Prostate gland (tissue), 2 donors: ENCODE measurements at regions not wholly inside any gene's neighbourhood (a gene's known extent, or its start where the extent isn't known, plus 50 kb on each side); places are given as distances from the start of the nearest gene placed in this dataset.
A peak's percentile ranks its signal among the peaks of the same experiment; 100 is the strongest.

Experiments used
- DNase-seq: peaks from one replicate; pipeline ENCODE4 v3.0.0-alpha.2; 2019; ENCODE audit warnings: low spot score
- H3K27ac ChIP-seq, 2 donors: fragments of 200-600 bp; sonication (generic); 2 replicates each; pipeline ENCODE4 v1.5.1; 2017 to 2019
- H3K27me3 ChIP-seq: fragments of 200-600 bp; sonication (generic); replicated peaks from 2 replicates; pipeline ENCODE4 v1.5.1; 2019; ENCODE audit not compliant: insufficient read depth
- H3K36me3 ChIP-seq, 2 donors: fragments of 200-600 bp; sonication (generic); 1 replicate in 1 of 2; 2 replicates in 1 of 2; pipeline versions ENCODE4 v1.5.1 to v1.8.1; 2017 to 2019
- H3K4me1 ChIP-seq: fragments of 200-600 bp; sonication (generic); replicated peaks from 2 replicates; pipeline ENCODE4 v1.5.1; 2019
- H3K4me3 ChIP-seq, 2 donors: fragments of 200-600 bp; sonication (generic); 2 replicates each; pipeline ENCODE4 v1.5.1; 2017 to 2019
- H3K9me3 ChIP-seq: fragments of 200-600 bp; sonication (generic); 2 replicates; pipeline ENCODE4 v1.5.1; 2017
- CTCF ChIP-seq, 4 experiments: fragments of 200-600 bp in 2 of 4; fragments of 450-650 bp in 2 of 4; sonication (generic) in 2 of 4; IDR thresholded peaks; 1 replicate in 3 of 4; 2 replicates in 1 of 4; pipeline ENCODE4 v1.5.1; 2016 to 2019; ENCODE audit warnings: antibody characterized with exemption in 4 of 4, mild to moderate bottlenecking in 2 of 4, moderate library complexity in 2 of 4
- POLR2A ChIP-seq: fragments of 450-650 bp; IDR thresholded peaks from one replicate; pipeline ENCODE4 v1.6.1; 2016; ENCODE audit warnings: antibody characterized with exemption, mild to moderate bottlenecking
- POLR2AphosphoS5 ChIP-seq: sonication (generic); formaldehyde crosslinking; IDR thresholded peaks from one replicate; pipeline ENCODE4 v1.6.1; 2017; ENCODE audit warnings: antibody characterized with exemption
- WGBS: methylation state at CpG from one replicate; pipeline ENCODE4 v1.1.5; 2018; 5-methylcytosine and 5-hydroxymethylcytosine counted together
- intact Hi-C: fragments of 100-400 bp; cut with DNase I; formaldehyde crosslinking; loops from one replicate; pipeline ENCODE4 v1.14.2; 2022

GRCh38 chr2:60219536-60219935 is 333.9 kb downstream of the BCL11A start:
- Histone ChIP-seq H3K9me3 (no peaks in the 10 kb centered on the region), H3K4me3 (no peak overlapping the region), H3K27ac (no peak overlapping the region), H3K4me1 (peaks cover 3% of the 10 kb centered on the region), H3K27me3 (no peaks in the 10 kb centered on the region), H3K36me3 (no peaks in the 10 kb centered on the region)
- TF ChIP-seq CTCF (IDR thresholded peaks at IDR 0.05) (no peak), POLR2A (no peak), POLR2AphosphoS5 (no peak)
- no peak for DNase-seq
- intact Hi-C loops: no loop called here
- WGBS: 74% methylated on average over 6 of the region's 6 CpGs

GRCh38 chr2:60216452-60216995 is 336.9 kb downstream of the BCL11A start:
- Histone ChIP-seq H3K36me3 (no peaks in the 10 kb centered on the region), H3K9me3 (no peaks in the 10 kb centered on the region), H3K27ac (no peak overlapping the region), H3K27me3 (no peaks in the 10 kb centered on the region), H3K4me1 (peaks cover 3% of the 10 kb centered on the region), H3K4me3 (no peak overlapping the region)
- intact Hi-C loops: no loop called here
- WGBS: 32% methylated on average over 4 of the region's 4 CpGs
- no peak for TF ChIP-seq POLR2AphosphoS5
- no peak for TF ChIP-seq POLR2A
- no peak for TF ChIP-seq CTCF (IDR thresholded peaks at IDR 0.05)
- DNase-seq: peak; percentile 27

- 15% methylated on average over 17 of the region's 17 CpGs for WGBS
- Histone ChIP-seq H3K9me3 (no peaks in the 10 kb centered on the region), H3K36me3 (no peaks in the 10 kb centered on the region), H3K27ac (peak overlapping the region; percentile 20 to 35), H3K4me1 (peaks cover 3% of the 10 kb centered on the region), H3K27me3 (no peaks in the 10 kb centered on the region), H3K4me3 (no peak overlapping the region)
- DNase-seq: peak; percentile 60
- intact Hi-C loops: no loop called here
- no peak for TF ChIP-seq POLR2A
- TF ChIP-seq POLR2AphosphoS5: no peak
- TF ChIP-seq CTCF (IDR thresholded peaks at IDR 0.05): no peak
Observed at GRCh38 chr2:60215386-60215901, 338.0 kb downstream of the BCL11A start.

- no peaks in the 10 kb centered on the region for H3K27me3 ChIP-seq
- peaks cover 3% of the 10 kb centered on the region for H3K4me1 ChIP-seq
- intact Hi-C loops: no loop called here
- H3K27ac ChIP-seq: peak overlapping the region in 1 of 2 donors; percentile 35
- no peak overlapping the region for H3K4me3 ChIP-seq
- no peak for DNase-seq
- no peak for TF ChIP-seq POLR2A
- no peaks in the 10 kb centered on the region for H3K9me3 ChIP-seq
- H3K36me3 ChIP-seq: no peaks in the 10 kb centered on the region
Observed at GRCh38 chr2:60214626-60214875, 338.9 kb downstream of the BCL11A start.

GRCh38 chr2:60213865-60214625 is 339.4 kb downstream of the BCL11A start:
- TF ChIP-seq POLR2A: no peak
- TF ChIP-seq POLR2AphosphoS5: peak; percentile 87
- peak; percentile 88 for DNase-seq
- WGBS: 60% methylated on average over 16 of the region's 16 CpGs

More at GRCh38 chr2:60213865-60214625, 339.4 kb downstream of the BCL11A start:
- H3K27me3 ChIP-seq: no peaks in the 10 kb centered on the region
- H3K4me1 ChIP-seq: peaks cover 3% of the 10 kb centered on the region
- no peaks in the 10 kb centered on the region for H3K36me3 ChIP-seq
- H3K4me3 ChIP-seq: no peak overlapping the region
- H3K27ac ChIP-seq: peak overlapping the region in 1 of 2 donors; percentile 19
- H3K9me3 ChIP-seq: no peaks in the 10 kb centered on the region
- intact Hi-C loops: no loop called here
